Activated CD4-positive, alpha-beta memory T cell treated with anti-CD3 and anti-CD28 coated beads for 36 hours (primary cell): ENCODE measurements at regions not wholly inside any gene's neighbourhood (a gene's known extent, or its start where the extent isn't known, plus 50 kb on each side); places are given as distances from the start of the nearest gene placed in this dataset.
A peak's percentile ranks its signal among the peaks of the same experiment; 100 is the strongest.

Source experiments
- CTCF ChIA-PET: fragments of 350-600 bp; sonication (Branson Sonifier 250); formaldehyde crosslinking; loops from one replicate; lab custom pipeline; 2021; ENCODE audit warnings: antibody characterized with exemption, inconsistent platforms; lab: Charles Lee
- POLR2A ChIA-PET: fragments of 350-600 bp; sonication (Branson Sonifier 250); formaldehyde crosslinking; loops from one replicate; lab custom pipeline; 2021; ENCODE audit warnings: antibody characterized with exemption; lab: Charles Lee
- DNase-seq: peaks from one replicate; pipeline ENCODE4 v3.0.0-alpha.2; 2020
- H3K27ac Mint-ChIP-seq: one replicate; pipeline ENCODE4 v1.8.0; 2021; ENCODE audit warnings: mixed read lengths
- H3K27me3 Mint-ChIP-seq: one replicate; pipeline ENCODE4 v1.8.0; 2021; ENCODE audit warnings: mixed read lengths
- H3K36me3 Mint-ChIP-seq: one replicate; pipeline ENCODE4 v1.8.0; 2021; ENCODE audit warnings: mixed read lengths
- H3K4me1 Mint-ChIP-seq: one replicate; pipeline ENCODE4 v1.8.0; 2021; ENCODE audit warnings: low read depth, mixed read lengths
- H3K4me3 Mint-ChIP-seq: one replicate; pipeline ENCODE4 v1.8.0; 2021; ENCODE audit warnings: mild to moderate bottlenecking, mixed read lengths
- H3K9me3 Mint-ChIP-seq: one replicate; pipeline ENCODE4 v1.8.0; 2021; ENCODE audit warnings: mixed read lengths
- intact Hi-C: fragments of 100-400 bp; cut with micrococcal nuclease; formaldehyde crosslinking; loops from one replicate; pipeline ENCODE4 v1.15.1; 2023

DNA sequence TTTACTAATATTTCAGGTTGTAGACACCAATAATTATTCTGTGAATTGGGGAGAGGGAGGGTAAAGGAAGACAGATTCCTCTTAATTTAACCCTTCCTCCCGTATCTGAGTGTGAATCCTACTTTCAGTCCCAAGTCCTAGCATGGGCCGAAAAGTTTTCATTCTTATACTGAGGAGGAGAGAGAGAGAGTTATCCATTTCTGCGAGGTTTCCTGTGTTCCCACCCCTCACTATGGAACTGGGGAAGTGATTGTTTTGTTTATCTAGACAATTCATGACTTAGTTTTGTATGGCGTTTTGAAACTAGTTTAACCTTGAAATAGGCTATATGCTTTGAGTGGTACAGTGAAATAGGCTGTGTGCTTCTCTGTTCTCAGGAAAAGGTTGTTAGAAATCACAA is 134.0 kb upstream of the DPYD start:
- CTCF ChIA-PET, result interaction anchor here (0.8 to 1.6 kb wide), 3 partner anchors 11 to 1090 kb away, joined by 4 to 10 read pairs (median 5); no protein-coding TSS in a partner anchor
- peaks cover 52% of the 10 kb centered on the region for H3K27me3 Mint-ChIP-seq

DNA sequence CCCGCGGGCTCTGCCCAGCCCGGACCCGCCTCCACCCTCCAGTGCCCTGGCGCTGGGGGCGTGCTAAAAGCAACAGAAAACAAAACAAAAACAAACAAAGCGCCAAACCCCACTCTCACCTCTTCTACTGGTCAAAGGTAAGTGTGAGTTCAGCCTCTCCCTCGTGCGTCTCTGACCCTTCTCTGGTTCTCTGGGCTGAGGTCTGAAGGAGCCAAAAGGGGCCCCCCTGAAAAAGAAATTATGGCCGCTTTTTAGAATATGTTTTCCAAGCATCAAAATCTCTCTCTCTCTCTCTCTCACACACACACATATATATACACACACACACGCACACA is 133.5 kb upstream of the DPYD start:
- peak overlapping the region; percentile 4 for H3K4me3 Mint-ChIP-seq
- H3K27ac Mint-ChIP-seq, result no peak overlapping the region
- intact Hi-C loops, result loop anchor here (5.0 kb wide), 2 partner anchors 237 to 413 kb away; no protein-coding TSS in a partner anchor
- peaks cover 14% of the 10 kb centered on the region for H3K4me1 Mint-ChIP-seq
- H3K9me3 Mint-ChIP-seq, result no peaks in the 10 kb centered on the region
- H3K36me3 Mint-ChIP-seq, result no peaks in the 10 kb centered on the region
- POLR2A ChIA-PET, result no interaction called here
- peaks cover 57% of the 10 kb centered on the region for H3K27me3 Mint-ChIP-seq
- DNase-seq, result no peak
- CTCF ChIA-PET, result interaction anchor here (0.8 to 1.6 kb wide), 9 partner anchors 10 to 1090 kb away, joined by 3 to 10 read pairs (median 6); no protein-coding TSS in a partner anchor

More for the DNA sequence above, 134.0 kb upstream of the DPYD start:
- Mint-ChIP-seq H3K4me3 (peak overlapping the region; percentile 4), H3K4me1 (peaks cover 10% of the 10 kb centered on the region), H3K36me3 (no peaks in the 10 kb centered on the region), H3K9me3 (no peaks in the 10 kb centered on the region), H3K27ac (no peak overlapping the region)
- intact Hi-C loops, result loop anchor here (5.0 kb wide), 2 partner anchors 237 to 413 kb away; no protein-coding TSS in a partner anchor
- no peak for DNase-seq
- POLR2A ChIA-PET, result no interaction called here

DNA sequence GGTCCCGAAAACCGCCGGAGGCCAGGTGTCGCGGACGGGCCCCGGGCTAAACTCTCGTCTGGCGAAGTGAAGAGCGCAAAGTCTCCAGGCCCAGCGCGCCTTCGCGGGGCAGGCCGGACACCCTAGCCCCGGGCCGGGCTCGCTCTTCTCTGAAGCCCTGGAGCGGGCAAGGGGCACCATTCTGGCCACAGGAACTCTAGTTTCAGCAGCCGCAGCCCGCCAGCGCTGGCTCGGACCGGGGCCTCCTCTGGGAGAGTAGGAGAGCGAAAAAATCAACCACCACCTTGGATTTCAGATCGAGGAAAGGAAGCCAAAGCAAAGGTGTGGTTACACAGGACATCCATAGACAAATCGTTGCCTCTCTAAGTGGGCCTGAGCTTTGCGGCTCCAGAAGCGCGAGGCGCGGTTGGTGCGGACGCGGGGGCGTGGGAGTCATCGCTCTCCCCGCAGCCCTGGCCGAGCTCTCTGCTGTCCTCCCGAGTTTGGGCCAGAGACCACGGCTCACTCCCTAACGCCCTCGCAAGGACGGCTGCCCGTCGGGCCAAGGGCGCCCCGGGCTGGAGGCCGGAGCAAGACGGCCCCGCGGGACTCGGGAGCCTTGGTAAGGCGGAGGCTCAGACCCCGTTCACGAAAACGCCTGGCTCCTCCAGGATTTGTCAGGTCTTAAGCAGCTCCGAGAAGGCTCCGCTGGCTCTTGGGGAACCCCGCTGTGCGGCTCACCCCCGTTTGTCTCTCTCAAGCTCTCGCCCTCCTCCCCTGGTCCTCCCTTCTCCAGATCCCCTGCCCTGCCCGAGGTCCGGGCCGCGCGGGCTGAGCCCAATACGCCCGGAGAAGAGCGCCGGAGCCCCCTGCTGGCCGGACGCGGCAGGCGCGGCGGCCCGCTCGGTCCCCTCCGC is 132.9 kb upstream of the DPYD start:
- intact Hi-C loops, result loop anchor here (5.0 kb wide), 2 partner anchors 236 to 414 kb away; no protein-coding TSS in a partner anchor
- ChIA-PET POLR2A (no interaction called here), CTCF (interaction anchor here (0.7 to 1.6 kb wide), 13 partner anchors 9 to 1093 kb away, joined by 3 to 10 read pairs (median 5); no protein-coding TSS in a partner anchor)
- Mint-ChIP-seq H3K9me3 (no peaks in the 10 kb centered on the region), H3K4me3 (peak overlapping the region; percentile 35), H3K4me1 (peaks cover 20% of the 10 kb centered on the region), H3K27me3 (peaks cover 63% of the 10 kb centered on the region), H3K36me3 (no peaks in the 10 kb centered on the region), H3K27ac (no peak overlapping the region)
- DNase-seq, result peak; percentile 63

DNA sequence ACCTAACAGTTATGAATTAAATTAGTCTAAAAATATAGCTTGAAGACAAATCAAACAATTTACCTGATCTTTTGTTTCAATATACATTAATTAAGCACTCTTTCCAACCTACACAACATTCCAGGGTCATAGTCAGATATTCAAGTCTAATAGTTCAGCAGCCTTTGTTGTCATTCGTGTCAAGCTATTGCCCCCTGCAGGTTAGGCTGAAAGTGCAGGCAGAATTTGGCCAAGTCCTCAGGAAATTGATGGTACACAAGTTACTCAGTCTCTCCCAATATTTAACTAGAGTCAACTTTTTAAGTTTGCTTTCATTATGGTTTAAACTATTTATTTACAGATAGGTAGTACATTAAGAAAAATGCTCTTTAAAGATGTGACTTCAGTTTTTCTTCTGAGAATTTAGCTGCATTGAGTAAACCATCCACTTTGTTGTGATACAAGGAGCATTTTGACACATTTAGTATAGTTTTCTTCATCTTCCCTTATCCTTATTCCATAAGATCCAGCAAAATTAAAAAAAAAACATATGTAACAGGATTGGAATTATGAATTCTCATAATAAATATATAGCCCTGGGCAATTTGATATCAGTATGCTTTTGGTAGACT is 130.3 kb upstream of the DPYD start:
- no peak overlapping the region for H3K27ac Mint-ChIP-seq
- no peaks in the 10 kb centered on the region for H3K9me3 Mint-ChIP-seq
- POLR2A ChIA-PET, result no interaction called here
- no peaks in the 10 kb centered on the region for H3K36me3 Mint-ChIP-seq
- H3K4me3 Mint-ChIP-seq, result no peak overlapping the region
- intact Hi-C loops, result loop anchor here (1.0 to 5.0 kb wide), 6 partner anchors 234 to 1085 kb away; no protein-coding TSS in a partner anchor
- H3K4me1 Mint-ChIP-seq, result peaks cover 28% of the 10 kb centered on the region
- DNase-seq, result peak; percentile 82
- peaks cover 67% of the 10 kb centered on the region for H3K27me3 Mint-ChIP-seq
- CTCF ChIA-PET, result interaction anchor here (0.6 to 1.7 kb wide), 8 partner anchors 9 to 1087 kb away, joined by 3 to 7 read pairs (median 3); no protein-coding TSS in a partner anchor

DNA sequence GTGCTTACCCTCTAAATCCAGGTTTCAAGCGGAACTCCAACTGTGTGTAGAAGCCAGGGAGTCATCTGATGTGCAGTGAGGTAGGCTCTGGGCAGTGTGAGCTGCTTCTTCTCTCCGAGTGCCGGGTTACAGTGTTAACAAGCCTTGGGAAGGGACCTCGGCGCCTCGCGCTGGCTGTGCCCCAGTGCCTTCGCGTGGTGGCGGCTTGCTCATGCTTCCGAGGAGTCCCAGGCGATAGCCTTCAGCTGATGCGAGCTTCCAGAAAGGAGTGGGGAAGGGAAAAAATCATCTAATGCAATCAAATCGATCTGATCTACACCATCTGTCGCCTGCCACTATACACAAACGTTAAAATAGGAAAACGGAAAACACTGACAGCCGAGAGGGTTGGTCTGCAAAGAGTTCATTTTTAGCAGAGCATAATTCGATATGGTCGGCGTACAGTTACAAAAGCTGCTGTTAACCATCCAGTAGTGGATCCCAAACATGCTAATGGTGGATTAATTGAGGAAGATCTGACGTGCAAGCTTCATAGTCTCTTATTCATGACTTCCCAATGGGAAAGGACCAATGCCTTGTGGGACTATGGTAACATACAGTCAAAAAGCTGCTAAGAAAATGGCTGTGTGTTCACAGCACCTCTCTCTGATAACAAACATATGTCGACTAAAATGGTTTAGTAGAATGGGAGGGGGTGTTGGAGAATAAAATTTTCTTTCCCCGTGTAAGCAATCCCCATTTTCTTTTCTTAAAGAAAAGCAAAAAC is 128.7 kb upstream of the DPYD start:
- Mint-ChIP-seq H3K36me3 (no peaks in the 10 kb centered on the region), H3K4me3 (no peak overlapping the region), H3K4me1 (peaks cover 36% of the 10 kb centered on the region), H3K9me3 (no peaks in the 10 kb centered on the region), H3K27me3 (peaks cover 61% of the 10 kb centered on the region), H3K27ac (no peak overlapping the region)
- POLR2A ChIA-PET, result no interaction called here
- DNase-seq, result peak; percentile 20
- intact Hi-C loops, result loop anchor here (2.0 to 5.0 kb wide), 5 partner anchors 129 to 418 kb away; partner anchors contain the start of gene DPYD
- CTCF ChIA-PET, result no interaction called here

DNA sequence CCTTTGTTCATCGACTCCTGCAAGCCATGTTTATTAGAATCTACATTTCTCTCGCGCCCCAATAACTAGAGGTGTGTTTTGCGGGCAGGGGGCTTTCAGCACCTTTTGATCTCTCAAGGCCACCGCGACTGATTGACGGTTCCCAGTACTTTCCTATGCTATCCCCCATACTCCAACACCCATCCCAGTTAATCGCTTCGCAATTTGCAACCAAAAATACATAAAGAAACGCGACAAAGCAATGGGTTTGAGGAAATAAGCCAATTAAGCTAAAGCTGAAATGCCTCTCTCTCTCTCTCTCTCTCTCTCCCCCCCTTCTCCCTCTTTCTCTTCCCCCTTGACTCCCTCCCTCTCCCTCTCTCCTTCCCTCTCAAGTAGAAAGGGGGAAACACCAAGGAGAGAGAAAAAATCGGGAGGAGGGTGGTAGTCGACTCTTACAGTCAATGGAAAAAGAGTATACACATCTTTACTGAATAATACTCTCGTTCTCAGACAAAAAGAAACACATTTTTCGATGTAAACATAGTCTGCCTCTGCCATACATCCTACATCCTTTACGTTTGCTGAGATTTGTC is 128.0 kb upstream of the DPYD start:
- DNase-seq, result no peak
- CTCF ChIA-PET, result interaction anchor here (0.9 to 2.3 kb wide), 2 partner anchors 11 to 910 kb away, joined by 3 to 7 read pairs; no protein-coding TSS in a partner anchor
- Mint-ChIP-seq H3K4me1 (peaks cover 37% of the 10 kb centered on the region), H3K27me3 (peaks cover 66% of the 10 kb centered on the region), H3K9me3 (no peaks in the 10 kb centered on the region), H3K4me3 (peak overlapping the region; percentile 21), H3K36me3 (no peaks in the 10 kb centered on the region), H3K27ac (no peak overlapping the region)
- intact Hi-C loops, result loop anchor here (2.0 to 5.0 kb wide), 2 partner anchors 128 to 257 kb away; partner anchors contain the start of gene DPYD
- POLR2A ChIA-PET, result no interaction called here

DNA sequence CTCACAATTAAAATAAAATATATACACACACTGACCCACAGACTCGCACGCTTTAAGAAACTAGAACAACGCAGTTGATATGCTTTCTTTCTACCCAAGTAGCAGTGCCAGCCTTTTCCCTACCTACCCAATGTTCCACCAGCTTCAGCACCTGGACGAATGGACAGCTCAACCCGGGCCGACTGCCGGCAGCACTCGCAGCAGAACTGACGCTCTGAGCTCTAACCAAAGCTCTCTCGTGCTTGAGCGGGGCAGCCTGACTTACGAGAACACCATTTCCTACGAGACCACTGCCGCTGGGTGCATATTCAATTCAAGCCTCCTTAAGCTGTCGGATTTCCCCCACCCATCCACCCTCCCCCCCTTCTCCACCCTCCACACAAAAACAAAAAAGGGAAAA is 127.4 kb upstream of the DPYD start:
- Mint-ChIP-seq H3K4me1 (peaks cover 34% of the 10 kb centered on the region), H3K27ac (no peak overlapping the region), H3K4me3 (no peak overlapping the region), H3K36me3 (no peaks in the 10 kb centered on the region), H3K9me3 (no peaks in the 10 kb centered on the region), H3K27me3 (peaks cover 65% of the 10 kb centered on the region)
- ChIA-PET CTCF (interaction anchor here (0.9 to 2.3 kb wide), 2 partner anchors 10 to 910 kb away, joined by 3 to 7 read pairs; no protein-coding TSS in a partner anchor), POLR2A (no interaction called here)
- intact Hi-C loops, result loop anchor here (2.0 to 5.0 kb wide), 2 partner anchors 127 to 256 kb away; partner anchors contain the start of gene DPYD
- peak; percentile 85 for DNase-seq

DNA sequence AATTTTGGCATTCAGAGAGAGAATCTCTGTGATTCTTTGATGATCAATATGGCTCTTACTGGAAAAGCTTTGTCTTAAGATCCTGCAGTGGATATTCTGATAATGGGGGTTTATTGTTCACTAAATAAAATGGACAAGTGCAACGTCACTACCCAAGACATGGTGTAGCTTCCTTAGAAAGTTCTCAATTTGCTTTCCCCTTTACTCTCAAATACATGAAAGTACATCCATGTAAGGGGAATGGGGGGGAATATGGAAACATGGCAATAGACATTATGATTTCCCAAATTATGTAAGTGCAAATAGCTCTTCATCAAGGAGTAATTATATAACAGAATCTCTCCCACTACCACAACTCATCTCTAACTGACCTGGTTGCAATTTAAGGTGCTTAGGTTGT is 126.3 kb upstream of the DPYD start:
- POLR2A ChIA-PET, result no interaction called here
- H3K9me3 Mint-ChIP-seq, result no peaks in the 10 kb centered on the region
- peaks cover 29% of the 10 kb centered on the region for H3K4me1 Mint-ChIP-seq
- DNase-seq, result no peak
- no peak overlapping the region for H3K27ac Mint-ChIP-seq
- no peak overlapping the region for H3K4me3 Mint-ChIP-seq
- CTCF ChIA-PET, result interaction anchor here (0.7 to 2.3 kb wide), 2 partner anchors 9 to 909 kb away, joined by 3 to 7 read pairs; no protein-coding TSS in a partner anchor
- intact Hi-C loops, result loop anchor here (5.0 kb wide), 1 partner anchor 255 kb away; no protein-coding TSS in a partner anchor
- H3K36me3 Mint-ChIP-seq, result no peaks in the 10 kb centered on the region
- H3K27me3 Mint-ChIP-seq, result peaks cover 63% of the 10 kb centered on the region

DNA sequence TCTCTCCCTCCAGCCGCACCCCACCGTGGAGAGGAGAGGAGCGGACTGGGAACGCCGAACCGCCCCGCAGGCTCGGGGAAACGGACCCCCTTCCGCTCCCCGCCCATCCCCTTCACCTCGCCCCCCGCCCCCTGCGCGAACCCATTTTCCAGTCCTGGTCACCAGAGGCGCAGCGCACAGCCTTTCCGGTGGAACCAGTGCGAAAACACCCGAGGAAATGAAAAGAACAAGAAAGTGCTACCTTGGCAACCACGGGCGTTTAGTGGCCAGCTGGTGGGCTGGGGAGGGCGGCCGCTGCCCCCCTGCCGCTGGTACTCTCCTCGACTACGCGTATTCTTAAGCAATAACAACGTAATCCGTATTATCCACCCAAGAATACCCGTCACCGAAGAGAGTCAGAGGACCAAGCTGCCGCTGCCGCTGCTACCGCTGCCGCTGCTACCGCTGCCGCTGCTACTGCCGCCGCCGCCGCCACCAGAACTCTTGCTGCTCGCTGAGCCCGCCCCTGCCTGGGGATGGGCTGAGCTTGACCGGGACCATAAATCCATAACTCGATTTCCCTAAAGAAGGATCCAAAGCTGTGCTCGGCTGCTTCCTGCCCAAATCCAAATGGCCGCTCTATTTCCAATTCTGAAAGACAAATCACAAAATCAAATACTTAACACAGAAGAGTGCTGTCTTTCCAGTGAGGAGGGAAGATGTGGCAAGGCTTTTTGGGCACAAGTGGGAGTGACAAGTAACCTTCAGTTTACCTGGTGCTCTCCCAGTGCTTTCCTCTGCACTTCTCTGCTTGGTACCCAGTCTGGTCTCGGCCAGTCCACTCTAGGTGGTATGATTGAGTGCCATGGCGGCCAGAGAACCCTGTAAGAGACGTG is 125.2 kb upstream of the DPYD start:
- H3K27ac Mint-ChIP-seq, result no peak overlapping the region
- peak overlapping the region; percentile 72 for H3K4me3 Mint-ChIP-seq
- ChIA-PET POLR2A (no interaction called here), CTCF (no interaction called here)
- H3K4me1 Mint-ChIP-seq, result peaks cover 29% of the 10 kb centered on the region
- intact Hi-C loops, result loop anchor here (5.0 kb wide), 1 partner anchor 254 kb away; no protein-coding TSS in a partner anchor
- H3K36me3 Mint-ChIP-seq, result no peaks in the 10 kb centered on the region
- H3K27me3 Mint-ChIP-seq, result peaks cover 62% of the 10 kb centered on the region
- H3K9me3 Mint-ChIP-seq, result no peaks in the 10 kb centered on the region
- peak; percentile 31 for DNase-seq

DNA sequence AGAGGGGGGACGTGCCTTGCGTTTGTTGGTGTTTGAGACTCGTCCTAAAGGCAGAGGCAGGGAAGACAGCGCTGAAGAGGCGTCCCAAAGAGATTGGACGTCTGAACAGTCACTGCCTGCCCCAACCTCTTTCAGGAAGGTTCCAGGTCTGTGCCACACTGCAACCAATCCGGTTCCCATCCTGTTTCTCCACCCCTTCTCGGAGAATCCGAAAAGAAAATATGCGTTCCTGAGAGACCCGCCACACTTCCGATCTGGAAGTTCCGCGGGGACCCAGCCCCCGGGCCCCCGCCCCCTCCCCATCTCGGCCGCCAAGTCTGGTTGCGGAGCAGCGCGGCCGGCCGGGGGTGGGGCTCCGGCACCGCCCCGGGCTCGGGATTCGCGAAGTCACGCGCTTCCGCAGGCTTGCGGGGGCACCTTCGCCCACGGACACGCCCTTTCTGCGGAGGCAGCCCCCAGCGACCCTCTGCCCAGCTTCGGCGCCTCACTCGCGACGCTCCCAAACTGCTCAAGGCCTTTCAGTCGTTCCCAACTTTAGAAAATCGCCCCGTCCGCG is 124.5 kb upstream of the DPYD start:
- H3K9me3 Mint-ChIP-seq, result no peaks in the 10 kb centered on the region
- no peaks in the 10 kb centered on the region for H3K36me3 Mint-ChIP-seq
- H3K4me1 Mint-ChIP-seq, result peaks cover 29% of the 10 kb centered on the region
- H3K4me3 Mint-ChIP-seq, result peak overlapping the region; percentile 72
- CTCF ChIA-PET, result no interaction called here
- peak; percentile 17 for DNase-seq
- peaks cover 59% of the 10 kb centered on the region for H3K27me3 Mint-ChIP-seq
- intact Hi-C loops, result loop anchor here (5.0 kb wide), 1 partner anchor 253 kb away; no protein-coding TSS in a partner anchor
- POLR2A ChIA-PET, result no interaction called here
- no peak overlapping the region for H3K27ac Mint-ChIP-seq
